ENCODE measurements at regions not wholly inside any gene's neighbourhood (a gene's known extent, or its start where the extent isn't known, plus 50 kb on each side); places are given as distances from the start of the nearest gene placed in this dataset.
"Not testable (repeated sequence)": the region's sequence is repeated elsewhere in the genome, so short reads cannot be mapped to it uniquely, and the experiment has no call there.

DNA sequence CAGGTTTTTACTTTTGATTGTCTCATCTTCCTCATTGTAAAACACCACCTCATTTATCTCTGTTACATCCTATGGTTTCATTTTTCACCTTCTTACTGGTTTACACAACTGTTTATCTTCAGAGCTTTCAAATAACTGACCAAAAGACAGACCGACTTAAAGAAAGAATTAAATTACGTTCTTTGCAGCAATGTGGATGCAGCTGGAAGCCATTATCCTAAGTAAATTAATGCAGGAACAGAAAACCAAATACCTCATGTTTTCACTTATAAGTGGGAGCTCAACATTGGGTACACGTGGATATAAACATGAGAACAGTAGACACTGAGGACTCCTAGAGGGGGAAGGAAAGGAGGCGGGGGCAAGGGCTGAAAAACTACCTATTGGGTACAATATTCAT lies 729.0 kb upstream of the USP15 start:
- no peak for DNase-seq

DNA sequence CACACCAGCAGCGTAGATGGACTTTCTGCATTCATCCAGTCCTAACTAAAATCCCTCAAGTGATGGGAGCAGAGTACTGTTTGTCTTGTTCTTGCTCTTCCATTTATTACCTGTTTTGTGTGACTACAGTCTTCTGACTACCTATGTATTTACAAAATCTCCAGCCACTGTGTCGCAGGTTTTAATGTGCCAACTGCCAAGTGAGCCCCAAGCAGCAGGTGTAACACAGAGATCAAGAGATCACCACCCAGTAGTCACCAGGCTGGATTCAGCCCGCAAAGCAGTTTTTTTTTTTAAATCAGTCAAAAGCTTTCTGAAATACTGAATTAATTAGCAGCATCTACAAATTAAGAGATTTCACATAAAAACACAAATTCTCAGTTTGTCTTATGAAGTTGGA lies 724.1 kb upstream of the USP15 start:
- no peak for DNase-seq

DNA sequence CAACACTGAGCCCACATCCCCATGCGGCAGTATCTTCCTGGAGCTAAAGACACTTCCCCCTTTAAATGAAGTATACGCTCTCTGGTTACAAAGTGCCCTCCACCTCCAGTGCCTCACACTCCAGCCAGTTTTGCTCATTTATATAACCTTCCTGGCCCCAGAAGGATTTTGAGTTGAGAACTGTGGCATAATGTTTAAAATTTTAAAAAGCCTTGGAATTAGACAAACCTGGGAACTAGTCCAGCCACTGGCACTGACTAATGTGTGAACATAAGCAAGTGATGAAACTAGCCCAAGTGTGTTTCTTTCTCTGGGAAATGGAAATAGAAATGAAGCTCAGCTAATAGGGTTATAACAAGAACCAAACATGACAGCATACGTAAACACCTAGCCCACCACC lies 723.7 kb upstream of the USP15 start:
- no peak for DNase-seq

DNA sequence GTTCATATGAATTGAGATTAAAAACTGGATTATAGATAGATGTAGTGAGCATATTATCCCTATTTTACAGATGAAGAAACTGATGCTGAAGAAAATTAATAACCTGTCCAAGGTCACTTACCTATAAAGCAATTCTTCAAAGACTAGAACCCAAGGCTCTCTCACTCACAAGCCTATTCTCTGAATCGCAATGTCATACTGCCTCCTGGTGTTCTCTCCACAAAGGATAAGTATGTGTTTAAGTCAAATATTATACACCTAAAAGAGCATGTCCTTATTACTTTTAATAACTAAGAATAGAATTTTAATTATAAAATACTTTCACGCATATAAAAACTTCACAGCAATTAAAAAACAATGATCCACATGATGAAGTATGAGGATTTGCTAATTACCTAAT lies 721.3 kb upstream of the USP15 start:
- no peak for DNase-seq

DNA sequence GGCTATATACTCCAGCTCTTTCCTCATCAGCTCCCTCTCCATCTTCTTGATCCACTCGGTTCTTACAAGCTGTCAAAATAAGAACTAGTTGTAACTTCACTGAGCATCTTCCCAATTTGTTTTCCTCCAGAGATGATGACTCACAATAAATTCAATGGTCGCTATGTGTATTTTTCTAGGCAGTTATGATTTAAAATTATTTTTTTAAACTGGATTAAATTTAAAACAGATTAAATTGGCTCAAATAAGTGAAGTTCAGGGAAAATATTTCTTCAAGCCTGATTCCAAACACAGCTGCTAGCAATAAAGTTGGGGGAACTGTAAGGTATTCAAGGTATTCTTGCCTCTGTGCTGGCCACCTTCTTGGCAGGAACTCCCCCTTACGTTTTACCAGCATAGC lies 717.7 kb upstream of the USP15 start:
- no peak for DNase-seq

DNA sequence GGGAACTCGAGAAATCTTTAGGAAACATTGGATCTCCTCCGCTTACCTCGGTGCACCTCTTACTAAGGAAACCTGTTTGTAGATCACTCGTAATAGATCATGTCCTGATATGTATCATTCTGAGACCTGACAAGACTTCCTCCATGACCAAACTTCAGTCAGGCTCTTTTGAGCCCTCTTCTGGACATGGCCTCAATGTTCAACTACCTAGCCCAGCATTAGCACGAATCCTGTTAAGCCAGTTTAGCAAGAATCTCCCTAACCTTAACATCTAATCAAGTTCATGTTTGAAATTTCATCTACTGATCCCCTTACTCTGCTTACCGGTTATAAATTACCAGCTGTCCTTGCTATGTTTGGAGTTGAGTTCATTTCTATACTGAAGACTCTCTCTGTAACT lies 713.9 kb upstream of the USP15 start:
- DNase-seq: no peak

DNA sequence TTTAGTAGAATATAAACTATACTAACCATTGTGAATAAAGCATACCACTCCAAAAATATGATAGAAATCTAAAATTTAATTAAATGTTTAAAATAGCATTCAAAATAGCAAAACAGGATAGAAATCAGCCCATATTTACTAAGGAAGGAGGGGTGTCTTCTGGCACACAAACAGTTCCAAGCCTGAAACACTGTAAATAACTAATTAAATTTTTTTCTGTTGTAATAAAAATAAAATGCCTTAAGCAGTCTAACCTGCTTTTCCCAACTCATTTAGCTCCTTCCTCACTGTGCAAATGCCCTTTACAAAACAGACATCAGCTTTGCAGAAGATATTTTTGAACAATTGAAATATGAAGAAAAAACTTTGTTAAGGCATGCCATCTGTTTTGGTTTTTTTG lies 707.1 kb upstream of the USP15 start:
- no peak for DNase-seq

DNA sequence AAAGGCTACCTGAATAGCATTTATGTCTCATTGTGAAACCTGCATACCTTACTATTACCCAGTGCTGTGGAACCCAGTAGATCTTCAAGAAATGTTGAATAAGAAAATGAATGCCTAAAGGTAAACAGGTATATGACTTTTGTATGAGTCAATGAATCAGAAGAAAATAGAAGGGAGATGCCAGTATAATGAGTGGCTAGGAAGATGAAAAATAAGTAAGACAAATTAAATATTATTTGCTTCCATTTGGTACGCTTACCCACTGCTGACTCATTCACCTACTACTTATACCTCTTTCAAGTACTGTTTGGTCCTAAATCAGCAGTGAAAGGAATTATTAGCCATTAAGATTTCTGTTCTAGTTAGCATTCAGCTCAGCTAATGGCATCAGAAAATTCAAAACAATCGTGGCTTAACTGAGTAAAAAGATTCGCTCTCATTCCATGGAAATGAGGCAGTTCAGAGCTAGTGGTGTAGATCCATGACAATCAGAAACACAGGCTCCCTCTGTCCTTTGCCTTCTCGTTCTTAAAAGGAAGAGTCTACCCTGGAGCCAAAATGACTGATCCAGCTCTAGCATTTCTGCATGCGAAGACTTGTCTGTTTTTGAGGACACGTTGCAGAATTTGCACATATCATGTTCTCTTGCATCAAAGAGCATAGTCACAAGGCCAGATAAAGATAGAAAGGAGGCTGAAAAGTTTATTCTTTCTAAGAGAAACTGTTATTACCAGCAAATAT lies 705.8 kb upstream of the USP15 start:
- DNase-seq: no peak

DNA sequence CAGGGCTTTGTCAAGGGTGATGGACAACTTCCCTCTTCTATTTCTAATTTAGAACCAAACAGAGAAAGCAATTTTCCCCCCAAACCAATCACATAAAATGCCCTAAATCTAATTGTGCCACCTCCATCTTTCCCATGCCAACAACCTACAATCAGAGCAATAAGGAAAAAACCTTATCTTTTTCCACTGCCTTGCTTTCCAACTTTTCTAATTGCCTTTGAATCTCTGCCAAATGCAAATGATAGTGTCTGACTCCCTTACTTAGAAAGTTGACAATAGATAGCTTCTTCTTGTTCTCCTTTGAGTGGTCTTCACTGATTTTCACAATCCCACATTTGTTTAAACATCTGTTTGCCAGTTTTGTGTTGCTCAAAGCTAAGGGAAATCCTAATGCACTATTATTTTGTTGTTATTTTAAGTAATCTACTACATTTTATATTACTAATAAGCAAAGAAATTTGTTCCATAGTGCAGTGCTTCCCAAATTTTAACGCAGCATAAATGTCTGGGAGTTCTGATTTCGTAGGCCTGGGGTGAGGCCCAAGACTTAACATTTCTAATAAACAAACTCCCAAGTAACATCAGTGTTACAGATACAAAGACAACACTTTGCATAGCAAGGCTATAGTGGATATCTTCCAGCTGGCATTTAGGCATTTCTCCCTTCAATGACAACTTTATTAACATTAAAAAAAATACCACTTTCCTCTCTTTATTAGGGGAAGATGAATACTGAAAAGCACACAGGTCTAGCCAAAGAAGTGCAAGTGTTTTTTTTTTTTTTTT lies 696.3 kb upstream of the USP15 start:
- no peak for DNase-seq

DNA sequence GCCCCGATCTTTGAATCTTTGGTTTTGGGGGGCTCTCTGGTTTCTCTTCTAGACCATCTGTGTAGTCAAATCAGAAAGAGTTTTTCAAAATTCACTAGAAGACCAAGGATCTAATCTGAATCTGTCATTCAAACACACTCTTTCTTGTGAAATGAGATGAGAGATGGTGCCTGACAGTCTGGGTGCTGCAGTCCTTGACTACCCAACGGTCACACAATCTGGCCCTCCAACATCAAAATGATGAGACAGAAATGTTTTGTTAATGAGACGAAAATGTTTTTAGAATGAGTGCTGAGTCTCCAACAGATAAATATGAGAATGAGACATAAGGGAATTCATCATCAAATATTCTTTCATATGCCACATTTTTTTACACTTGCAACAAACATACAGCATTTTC lies 695.7 kb upstream of the USP15 start:
- no peak for DNase-seq

DNA sequence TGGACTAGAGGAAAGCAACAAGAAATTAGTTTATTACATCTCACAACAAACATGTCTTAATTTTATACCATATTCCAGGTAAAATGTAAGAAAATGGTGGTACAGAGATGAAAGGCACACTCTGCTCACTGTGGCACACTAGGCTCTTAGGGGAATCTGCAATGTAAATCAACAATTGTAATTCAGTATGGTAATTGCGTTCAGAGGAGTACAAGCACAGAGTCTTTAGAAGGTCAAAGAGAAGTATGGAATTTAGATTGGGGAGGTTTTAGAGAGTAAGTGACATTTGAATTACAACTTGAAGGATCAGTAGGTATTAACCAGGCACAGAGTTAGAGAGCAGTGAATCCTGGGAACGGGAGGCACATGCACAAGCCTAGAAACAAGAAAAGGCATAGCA lies 694.0 kb upstream of the USP15 start:
- no peak for DNase-seq

DNA sequence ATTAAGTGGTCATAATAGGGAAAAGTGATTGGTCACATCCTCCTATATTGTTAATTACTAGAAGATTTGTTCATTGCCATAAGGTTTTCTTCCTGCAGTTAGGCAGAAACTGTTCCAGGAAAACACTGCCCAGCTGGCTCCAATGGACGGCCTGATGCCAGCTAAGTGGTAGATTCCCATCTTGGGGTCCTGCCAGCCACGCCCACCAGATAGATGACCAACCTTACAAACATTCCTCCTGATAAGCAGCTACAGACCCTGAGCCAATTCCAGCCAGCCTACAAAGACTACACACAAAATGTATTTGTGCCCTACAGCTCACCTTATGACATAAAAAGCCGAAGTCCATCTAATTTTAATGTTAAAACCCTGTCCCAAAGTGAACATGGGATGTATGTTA lies 685.9 kb upstream of the USP15 start:
- DNase-seq: no peak

DNA sequence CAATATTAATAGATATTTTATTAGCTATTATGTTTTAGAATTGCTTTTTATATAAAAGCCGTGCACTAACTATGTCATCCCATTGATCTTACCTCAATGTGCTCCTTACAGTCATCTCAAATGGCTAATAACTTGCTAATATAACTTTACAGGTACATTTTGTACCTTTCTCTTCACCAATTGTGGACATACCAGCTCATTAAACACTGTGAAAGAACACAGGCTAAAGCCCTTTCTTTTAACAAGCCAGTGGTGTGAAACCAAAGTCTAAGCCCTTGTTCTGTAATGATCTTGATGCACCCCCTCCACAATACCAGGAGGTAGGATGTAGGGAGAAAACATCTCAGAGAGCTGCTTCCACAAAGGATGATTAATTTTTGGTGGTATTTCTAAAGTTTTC lies 675.3 kb upstream of the USP15 start:
- no peak for DNase-seq

DNA sequence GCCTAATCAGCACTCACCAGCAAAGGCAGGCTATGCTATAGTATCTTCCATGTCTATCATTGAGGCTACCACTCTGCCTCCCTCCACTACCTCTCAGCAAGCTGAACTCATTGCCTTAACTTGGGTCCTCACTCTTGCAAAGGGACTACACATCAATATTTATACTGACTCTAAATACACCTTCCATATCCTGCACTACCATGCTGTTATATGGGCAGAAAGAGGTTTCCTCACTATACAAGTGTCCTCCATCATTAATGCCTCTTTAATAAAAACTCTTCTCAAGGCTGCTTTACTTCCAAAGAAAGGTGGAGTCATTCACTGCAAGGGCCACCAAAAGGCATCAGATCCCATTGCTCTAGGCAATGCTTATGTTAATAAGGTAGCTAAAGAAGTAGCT lies 669.3 kb upstream of the USP15 start:
- DNase-seq: not testable (repeated sequence)

DNA sequence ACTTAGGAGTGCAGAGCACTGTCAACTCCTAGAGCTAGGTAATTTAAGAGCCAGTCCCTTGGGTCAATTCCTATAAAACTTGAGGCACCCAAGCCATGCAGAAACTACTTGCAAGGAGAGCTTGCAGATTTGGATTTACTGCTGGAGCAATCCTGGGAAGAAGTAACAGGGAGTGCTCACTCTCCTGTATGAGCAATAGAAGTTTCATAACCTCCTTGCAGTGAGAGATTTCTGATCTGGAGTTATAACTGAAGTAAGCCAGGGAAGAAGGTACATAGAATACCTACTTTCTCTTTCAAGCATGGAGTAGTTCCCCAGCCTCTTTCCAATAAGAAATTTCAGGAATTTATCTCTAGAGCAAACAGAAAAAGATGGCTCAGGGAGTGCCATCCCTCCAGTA lies 650.1 kb upstream of the USP15 start:
- no peak for DNase-seq

DNA sequence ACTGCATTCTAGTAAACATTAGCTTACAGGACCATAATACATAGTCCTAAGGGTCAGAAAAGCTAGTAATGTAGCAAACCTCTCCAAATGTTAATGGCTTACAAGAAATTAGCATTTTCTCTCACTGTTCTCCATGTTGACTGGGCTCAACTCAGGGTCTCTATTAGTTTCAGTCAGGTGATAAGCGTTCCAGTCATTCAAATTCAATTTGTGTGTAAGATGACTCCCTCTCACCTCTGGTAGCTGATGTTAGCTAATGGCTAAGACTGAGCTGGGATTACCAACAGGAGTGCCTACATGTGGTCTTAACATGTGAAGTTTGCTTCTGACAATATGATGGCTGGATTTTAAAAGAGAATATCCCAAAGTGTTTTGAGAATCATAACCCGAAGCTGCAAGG lies 630.5 kb upstream of the USP15 start:
- no peak for DNase-seq

DNA sequence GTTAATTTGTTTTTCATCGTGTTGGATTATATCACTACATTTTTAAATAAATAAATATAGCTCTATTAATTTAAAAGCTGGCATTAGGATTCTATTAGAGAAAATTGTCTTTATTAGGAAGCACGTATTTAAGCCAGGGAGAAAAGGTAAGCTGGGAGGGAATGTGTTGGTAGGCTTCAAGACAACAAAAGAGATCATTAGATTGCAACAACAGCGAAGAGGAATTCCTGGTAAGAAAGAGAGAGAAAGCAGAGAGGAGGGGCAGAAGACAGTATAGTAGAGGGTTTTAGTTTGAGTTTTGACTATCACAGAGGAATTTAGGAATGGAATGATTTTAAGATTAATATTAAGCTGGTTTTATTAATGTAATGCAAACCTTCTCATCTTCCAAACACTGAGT lies 613.6 kb upstream of the USP15 start:
- DNase-seq: no peak

DNA sequence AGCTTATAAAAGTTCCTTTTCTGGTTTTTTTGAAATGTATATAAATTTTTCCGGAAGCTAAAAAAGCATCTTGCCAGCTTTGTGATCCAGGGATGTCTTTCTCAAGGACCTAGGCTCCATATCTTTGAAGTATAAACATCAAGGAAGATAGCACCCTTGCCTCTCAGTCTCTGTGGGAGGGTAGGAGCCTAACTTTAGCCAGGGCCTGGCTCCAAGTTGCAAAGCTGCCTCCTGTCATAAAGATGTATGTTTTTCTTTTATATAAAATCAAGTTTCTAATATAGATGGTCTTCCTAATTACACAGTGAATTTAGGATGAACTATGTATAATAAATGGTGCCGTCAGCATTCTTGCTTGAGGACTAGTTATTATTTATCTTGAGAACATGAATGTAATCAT lies 612.6 kb upstream of the USP15 start:
- no peak for DNase-seq

DNA sequence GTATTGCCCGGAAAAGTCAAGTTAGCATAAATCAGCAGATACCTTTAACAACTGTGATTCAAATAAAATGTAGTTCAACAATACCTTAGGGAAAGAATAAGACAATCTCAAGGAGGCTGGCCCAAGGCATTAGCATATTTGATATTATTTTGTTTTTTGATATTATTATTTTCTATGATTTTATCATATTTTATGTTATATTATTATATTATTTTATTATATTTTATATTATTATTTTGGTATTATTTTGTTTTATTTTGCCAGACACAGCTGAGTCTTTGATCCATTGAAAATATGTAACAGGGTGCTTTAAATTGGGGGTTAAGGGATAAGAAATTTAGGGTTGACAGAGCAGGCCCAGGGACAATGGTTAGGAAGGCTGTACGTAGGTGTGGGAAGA lies 607.9 kb upstream of the USP15 start:
- no peak for DNase-seq

DNA sequence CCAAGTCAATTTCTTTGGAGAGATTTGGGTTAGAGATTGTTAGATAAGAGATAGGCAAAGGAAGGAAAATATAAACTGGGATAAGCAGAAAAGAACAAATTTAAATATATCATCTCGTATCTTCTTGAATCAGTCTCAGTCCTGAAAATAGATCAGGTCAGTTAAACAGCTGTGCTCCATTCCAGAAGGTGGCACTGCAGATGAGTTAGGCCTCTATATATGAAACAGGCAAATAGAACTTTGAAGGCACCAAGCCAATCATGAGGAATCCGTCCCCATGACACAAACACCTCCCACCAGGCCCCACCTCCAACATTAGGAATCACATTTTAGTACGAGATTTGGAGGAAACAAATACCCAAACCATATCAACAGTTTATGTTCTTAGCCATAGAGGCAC lies 605.5 kb upstream of the USP15 start:
- no peak for DNase-seq

DNA sequence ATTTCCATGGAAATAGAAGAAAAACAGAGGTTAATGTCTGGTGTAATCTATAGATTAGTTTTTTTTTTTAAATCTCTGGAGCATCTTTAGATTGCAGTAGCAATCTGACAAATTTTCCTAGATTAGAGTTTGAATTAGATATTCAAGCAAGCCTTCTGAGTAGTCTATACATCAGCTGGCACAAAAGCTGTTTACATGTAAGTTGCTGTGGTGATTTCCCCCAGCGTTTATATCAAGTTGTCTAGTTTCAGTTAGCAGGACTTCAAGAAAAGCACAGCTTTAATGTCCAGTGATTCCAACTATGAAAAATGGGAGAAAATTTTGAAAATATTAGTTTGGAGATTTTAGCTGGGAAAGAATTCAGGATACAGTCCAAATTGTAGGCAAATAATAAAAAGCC lies 605.0 kb upstream of the USP15 start:
- no peak for DNase-seq

DNA sequence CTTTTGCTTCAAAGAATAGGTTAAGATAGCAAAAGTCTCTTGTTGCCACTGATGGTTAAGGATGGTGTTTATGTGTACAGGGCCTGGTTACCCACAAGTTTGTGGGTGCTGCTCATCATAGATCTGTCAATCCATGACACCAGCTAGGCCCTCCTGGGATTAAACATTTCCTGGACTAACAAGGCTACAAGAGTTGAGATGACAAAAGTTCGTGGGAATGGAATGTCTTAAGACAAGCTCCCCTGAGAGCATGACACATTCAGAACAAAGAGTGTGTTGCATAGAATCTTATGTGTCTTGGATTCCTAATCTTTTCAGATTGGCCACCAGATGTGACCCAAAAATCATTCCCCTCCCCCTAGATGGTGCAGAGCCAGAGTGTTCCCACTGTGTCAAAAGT lies 592.5 kb upstream of the USP15 start:
- DNase-seq: no peak

DNA sequence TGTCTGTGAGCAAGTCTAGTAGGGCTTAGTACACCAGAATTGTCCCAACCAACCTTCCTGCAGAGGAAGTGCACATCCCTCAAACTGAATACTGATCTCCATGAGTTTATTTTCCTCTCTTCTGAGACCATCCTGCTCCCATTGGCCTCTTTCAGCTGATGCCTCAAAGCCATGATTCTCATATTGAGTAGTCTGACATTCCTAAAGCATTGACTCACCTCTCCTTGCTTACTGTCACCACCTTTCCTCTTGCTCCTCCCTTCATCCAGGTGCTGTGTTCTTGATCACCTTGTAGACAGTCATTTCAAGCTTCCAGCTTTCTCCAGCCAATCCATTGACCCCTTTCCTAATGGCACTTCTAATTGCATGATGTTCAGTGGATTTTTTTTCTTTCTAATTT lies 583.7 kb upstream of the USP15 start:
- DNase-seq: no peak

DNA sequence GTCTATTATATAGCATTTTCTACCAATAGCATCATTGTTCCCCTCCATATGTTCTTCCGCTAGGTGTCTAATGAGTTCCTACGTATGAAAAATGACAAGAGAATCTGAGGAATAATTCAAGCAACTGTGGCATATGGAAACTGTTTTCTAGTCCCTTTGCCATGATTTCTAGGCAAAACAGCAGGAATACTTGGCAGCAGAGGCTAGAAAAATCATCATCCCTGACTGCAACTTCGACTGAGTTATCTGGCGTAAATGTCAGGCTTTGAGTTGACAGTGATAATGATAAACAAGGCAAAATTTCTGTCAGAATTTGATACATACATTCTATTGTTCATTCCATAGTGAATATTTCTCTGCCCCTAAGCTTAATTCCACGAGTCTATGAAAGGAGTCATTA lies 572.8 kb upstream of the USP15 start:
- DNase-seq: no peak

DNA sequence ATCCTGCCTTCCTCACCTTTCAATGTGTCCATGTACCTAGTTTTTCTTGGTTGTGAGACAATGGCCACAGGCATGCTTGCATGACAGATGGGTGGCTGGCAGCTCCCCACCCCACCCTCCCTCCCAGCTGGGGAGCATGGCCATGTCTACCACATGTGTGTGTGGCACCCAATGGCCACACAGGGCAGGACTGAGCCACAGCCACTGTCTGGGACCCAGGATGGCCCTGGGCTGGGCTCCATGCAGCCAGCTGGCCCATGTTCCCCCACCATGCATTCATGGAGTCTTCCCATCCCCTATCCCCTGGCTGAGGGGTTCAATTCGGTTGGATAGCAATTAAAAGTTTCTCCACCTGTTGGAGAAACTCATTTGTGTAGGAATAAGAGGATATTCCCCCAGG lies 566.0 kb upstream of the USP15 start:
- DNase-seq: no peak

Measured in activated CD4-positive, alpha-beta T cell treated with anti-CD3 and anti-CD28 coated beads, Interleukin-2, amount 50 U/mL, for 4 hours (primary cell).